Activated T-helper 17 cell treated with anti-CD3 and anti-CD28 coated beads, Interleukin-2, amount 50 U/mL, for 72 hours (primary cell): ENCODE measurements at regions not wholly inside any gene's neighbourhood (a gene's known extent, or its start where the extent isn't known, plus 50 kb on each side); places are given as distances from the start of the nearest gene placed in this dataset.

ENCODE experiments used
- ATAC-seq: fragments of 150-1000 bp; cut with Tn5 transposase; replicated peaks from 2 replicates; pipeline ENCODE4 v1.10.0; 2021; ENCODE audit warnings: mild to moderate bottlenecking, moderate library complexity
- H3K27ac Mint-ChIP-seq: one replicate; pipeline ENCODE4 v1.8.0; 2022; ENCODE audit warnings: mixed read lengths
- H3K27me3 Mint-ChIP-seq: one replicate; pipeline ENCODE4 v1.8.0; 2022; ENCODE audit warnings: mixed read lengths
- H3K36me3 Mint-ChIP-seq: one replicate; pipeline ENCODE4 v1.8.0; 2022; ENCODE audit warnings: low read depth, mild to moderate bottlenecking, mixed read lengths
- H3K4me1 Mint-ChIP-seq: one replicate; pipeline ENCODE4 v1.8.0; 2022; ENCODE audit warnings: mixed read lengths
- H3K4me3 Mint-ChIP-seq: one replicate; pipeline ENCODE4 v1.8.0; 2022; ENCODE audit warnings: mild to moderate bottlenecking, mixed read lengths
- H3K9me3 Mint-ChIP-seq: one replicate; pipeline ENCODE4 v1.8.0; 2022; ENCODE audit warnings: mixed read lengths

- Mint-ChIP-seq H3K4me1 (no peaks in the 10 kb centered on the region), H3K36me3 (no peaks in the 10 kb centered on the region), H3K9me3 (no peaks in the 10 kb centered on the region), H3K27me3 (peaks cover 18% of the 10 kb centered on the region), H3K4me3 (no peak overlapping the region), H3K27ac (no peak overlapping the region)
- no peak for ATAC-seq
Measured at GRCh38 chrX:110992611-110993010, 103.4 kb upstream of the PAK3 start.

- Mint-ChIP-seq H3K9me3 (no peaks in the 10 kb centered on the region), H3K4me3 (no peak overlapping the region), H3K27ac (no peak overlapping the region), H3K27me3 (peaks cover 10% of the 10 kb centered on the region), H3K36me3 (no peaks in the 10 kb centered on the region), H3K4me1 (no peaks in the 10 kb centered on the region)
- ATAC-seq: no peak
Measured at GRCh38 chrX:110989869-110990268, 106.1 kb upstream of the PAK3 start.

DNA sequence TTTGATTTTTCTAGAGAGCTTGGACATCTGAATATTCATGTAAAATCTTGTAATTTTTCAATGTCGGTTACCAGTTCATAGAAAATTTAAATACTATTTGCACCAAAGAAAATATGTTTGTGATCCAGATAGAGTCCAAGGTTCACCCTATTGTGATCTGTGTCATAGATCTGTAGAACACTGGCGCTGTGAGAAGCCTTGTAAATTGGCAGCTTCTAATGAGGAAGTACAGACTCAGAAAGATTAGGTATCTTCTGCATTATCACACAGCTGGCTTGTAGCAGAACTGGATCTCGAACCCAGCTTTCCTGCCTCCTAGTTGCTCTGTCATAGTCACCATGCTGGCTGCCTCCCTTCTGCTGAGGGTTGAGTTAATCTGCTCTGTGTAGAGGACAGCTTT lies 106.5 kb upstream of the PAK3 start:
- H3K4me1 Mint-ChIP-seq: no peaks in the 10 kb centered on the region
- no peaks in the 10 kb centered on the region for H3K9me3 Mint-ChIP-seq
- H3K36me3 Mint-ChIP-seq: no peaks in the 10 kb centered on the region
- H3K4me3 Mint-ChIP-seq: no peak overlapping the region
- no peak overlapping the region for H3K27ac Mint-ChIP-seq
- H3K27me3 Mint-ChIP-seq: peaks cover 10% of the 10 kb centered on the region
- no peak for ATAC-seq

DNA sequence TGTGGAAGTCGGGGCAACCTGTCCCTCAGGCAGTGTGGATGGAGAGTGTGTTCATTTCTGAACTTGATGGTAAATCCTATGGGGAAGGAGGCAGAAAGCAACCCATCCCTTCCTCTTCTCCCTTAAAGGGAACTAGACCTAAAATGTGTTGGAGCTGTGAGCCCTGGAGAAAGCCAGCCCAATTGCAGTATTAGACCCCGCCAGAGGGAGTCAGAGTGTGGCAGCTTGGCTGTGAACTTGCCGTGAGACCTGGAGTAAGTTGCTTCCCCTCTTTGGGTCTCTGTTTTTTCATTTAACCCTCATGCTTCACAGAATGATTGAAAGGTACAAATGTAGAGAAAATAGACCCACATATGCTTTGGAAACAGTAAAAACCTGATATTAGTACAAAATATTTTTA lies 108.7 kb upstream of the PAK3 start:
- no peaks in the 10 kb centered on the region for H3K4me1 Mint-ChIP-seq
- ATAC-seq: no peak
- H3K27me3 Mint-ChIP-seq: peaks cover 10% of the 10 kb centered on the region
- H3K4me3 Mint-ChIP-seq: no peak overlapping the region
- no peak overlapping the region for H3K27ac Mint-ChIP-seq
- H3K36me3 Mint-ChIP-seq: no peaks in the 10 kb centered on the region
- no peaks in the 10 kb centered on the region for H3K9me3 Mint-ChIP-seq

DNA sequence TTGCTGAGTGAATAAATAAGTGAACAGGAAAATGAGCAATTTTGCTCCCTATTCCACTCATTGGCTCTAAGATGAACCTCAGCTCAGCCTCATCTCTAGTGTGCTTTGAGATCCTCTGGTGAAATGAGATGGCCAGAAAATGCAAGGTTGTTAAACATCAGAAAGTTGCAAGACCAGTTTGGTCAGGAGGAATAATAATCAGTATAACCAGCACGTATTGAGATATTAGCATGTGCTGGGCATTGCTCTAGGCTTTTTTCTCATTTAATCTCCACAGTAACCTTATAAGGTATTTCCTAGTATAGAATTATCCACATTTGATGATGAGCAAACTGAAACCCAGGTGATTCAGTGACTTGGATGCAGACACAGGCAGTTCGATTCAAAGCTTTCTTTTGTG lies 110.5 kb upstream of the PAK3 start:
- no peak for ATAC-seq

GRCh38 chrX:110983024-110983423 lies 113.0 kb upstream of the PAK3 start:
- H3K27me3 Mint-ChIP-seq: peaks cover 6% of the 10 kb centered on the region
- H3K4me3 Mint-ChIP-seq: no peak overlapping the region
- H3K9me3 Mint-ChIP-seq: no peaks in the 10 kb centered on the region
- no peak overlapping the region for H3K27ac Mint-ChIP-seq
- no peaks in the 10 kb centered on the region for H3K4me1 Mint-ChIP-seq
- H3K36me3 Mint-ChIP-seq: no peaks in the 10 kb centered on the region
- no peak for ATAC-seq

More for the DNA sequence above, 110.5 kb upstream of the PAK3 start:
- Mint-ChIP-seq H3K4me1 (no peaks in the 10 kb centered on the region), H3K27me3 (peaks cover 6% of the 10 kb centered on the region), H3K27ac (no peak overlapping the region), H3K36me3 (no peaks in the 10 kb centered on the region), H3K9me3 (no peaks in the 10 kb centered on the region), H3K4me3 (no peak overlapping the region)

DNA sequence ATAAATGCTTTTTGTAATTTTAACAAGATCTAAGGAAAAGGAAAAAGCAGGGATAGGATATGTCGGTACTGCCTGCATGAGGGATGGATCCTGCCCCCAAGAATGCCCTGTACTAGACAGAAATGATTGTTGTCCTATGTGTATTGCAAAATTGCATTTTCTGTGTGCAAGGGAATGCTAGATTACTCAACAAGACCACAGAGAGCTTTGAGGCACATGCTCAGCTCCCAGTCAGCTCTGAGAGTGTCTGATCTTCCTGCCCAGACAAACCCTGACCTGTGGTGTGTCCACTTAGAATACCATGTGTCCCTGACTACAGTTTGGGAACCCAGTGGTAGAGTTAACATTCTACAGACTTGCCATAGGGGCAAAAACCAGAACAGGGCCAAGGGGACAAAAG lies 129.2 kb upstream of the PAK3 start:
- Mint-ChIP-seq H3K4me3 (no peak overlapping the region), H3K4me1 (no peaks in the 10 kb centered on the region), H3K27ac (no peak overlapping the region), H3K36me3 (no peaks in the 10 kb centered on the region), H3K27me3 (peaks cover 4% of the 10 kb centered on the region), H3K9me3 (no peaks in the 10 kb centered on the region)
- ATAC-seq: no peak

DNA sequence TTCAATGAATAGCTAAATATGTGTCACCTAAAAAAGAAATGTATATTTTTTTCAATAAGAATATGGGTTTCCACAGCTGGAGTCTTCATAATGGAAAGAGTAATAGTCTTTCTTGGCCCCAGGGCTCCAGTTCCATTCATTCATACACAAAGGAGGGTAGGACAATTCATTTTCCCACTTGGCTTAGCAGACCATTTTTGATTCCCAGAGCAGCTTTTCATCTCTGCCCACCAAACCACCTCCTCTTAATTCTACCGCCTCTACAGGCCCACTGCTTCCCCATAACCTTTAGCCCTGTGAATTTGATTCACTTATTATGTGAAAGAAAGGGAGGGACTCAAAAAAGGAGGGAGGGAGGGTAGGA lies 129.9 kb upstream of the PAK3 start:
- H3K36me3 Mint-ChIP-seq: no peaks in the 10 kb centered on the region
- ATAC-seq: no peak
- no peaks in the 10 kb centered on the region for H3K4me1 Mint-ChIP-seq
- H3K9me3 Mint-ChIP-seq: no peaks in the 10 kb centered on the region
- H3K27ac Mint-ChIP-seq: no peak overlapping the region
- H3K4me3 Mint-ChIP-seq: no peak overlapping the region
- peaks cover 2% of the 10 kb centered on the region for H3K27me3 Mint-ChIP-seq

DNA sequence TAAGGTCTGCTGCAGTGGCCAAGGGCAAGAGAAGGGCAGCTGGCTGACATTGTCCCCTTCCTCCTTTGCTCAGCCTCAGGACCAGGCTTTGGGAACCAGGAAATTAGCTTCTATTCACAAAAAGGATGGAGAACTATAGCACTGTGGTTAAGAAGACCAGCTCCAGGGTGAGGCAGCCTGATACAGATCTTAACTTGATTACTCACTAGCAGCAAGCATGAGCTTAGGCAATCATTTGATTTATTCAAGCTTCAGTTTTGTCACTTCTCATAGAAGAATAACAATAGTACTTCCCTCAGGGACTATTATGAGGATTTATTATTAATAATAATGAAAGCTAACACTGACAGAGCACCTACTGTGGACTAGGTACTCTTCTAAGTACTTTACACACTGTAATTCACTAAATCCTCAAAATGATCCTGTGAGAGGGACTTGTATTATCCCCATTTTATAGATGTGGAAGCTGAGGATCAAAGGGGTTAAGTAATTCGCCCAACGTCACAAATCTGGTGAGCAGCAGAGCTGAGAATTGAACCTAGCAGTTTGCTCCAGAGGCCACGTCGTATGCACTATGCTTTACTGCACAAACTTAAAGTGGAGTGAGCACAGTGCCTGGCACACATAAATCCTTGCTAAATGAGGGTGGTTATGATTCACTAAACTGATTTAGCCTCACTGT lies 130.4 kb upstream of the PAK3 start:
- H3K4me3 Mint-ChIP-seq: no peak overlapping the region
- H3K4me1 Mint-ChIP-seq: no peaks in the 10 kb centered on the region
- no peaks in the 10 kb centered on the region for H3K27me3 Mint-ChIP-seq
- no peaks in the 10 kb centered on the region for H3K9me3 Mint-ChIP-seq
- H3K27ac Mint-ChIP-seq: no peak overlapping the region
- no peaks in the 10 kb centered on the region for H3K36me3 Mint-ChIP-seq
- ATAC-seq: no peak

GRCh38 chrX:110964786-110965185 lies 131.2 kb upstream of the PAK3 start:
- H3K36me3 Mint-ChIP-seq: no peaks in the 10 kb centered on the region
- no peak overlapping the region for H3K4me3 Mint-ChIP-seq
- H3K4me1 Mint-ChIP-seq: no peaks in the 10 kb centered on the region
- no peak overlapping the region for H3K27ac Mint-ChIP-seq
- H3K9me3 Mint-ChIP-seq: no peaks in the 10 kb centered on the region
- no peak for ATAC-seq
- H3K27me3 Mint-ChIP-seq: no peaks in the 10 kb centered on the region

GRCh38 chrX:110962451-110962850 lies 133.5 kb upstream of the PAK3 start:
- no peak for ATAC-seq

GRCh38 chrX:110955706-110956105 lies 140.3 kb upstream of the PAK3 start:
- no peak for ATAC-seq
- Mint-ChIP-seq H3K36me3 (no peaks in the 10 kb centered on the region), H3K4me1 (no peaks in the 10 kb centered on the region), H3K4me3 (no peak overlapping the region), H3K27ac (no peak overlapping the region), H3K9me3 (no peaks in the 10 kb centered on the region), H3K27me3 (peaks cover 3% of the 10 kb centered on the region)

More at GRCh38 chrX:110962451-110962850, 133.5 kb upstream of the PAK3 start:
- Mint-ChIP-seq H3K4me3 (no peak overlapping the region), H3K9me3 (no peaks in the 10 kb centered on the region), H3K27ac (no peak overlapping the region), H3K36me3 (no peaks in the 10 kb centered on the region), H3K27me3 (no peaks in the 10 kb centered on the region), H3K4me1 (no peaks in the 10 kb centered on the region)

- Mint-ChIP-seq H3K36me3 (no peaks in the 10 kb centered on the region), H3K9me3 (no peaks in the 10 kb centered on the region), H3K27ac (no peak overlapping the region), H3K4me1 (no peaks in the 10 kb centered on the region), H3K4me3 (no peak overlapping the region), H3K27me3 (peaks cover 3% of the 10 kb centered on the region)
- no peak for ATAC-seq
Measured at GRCh38 chrX:110954428-110955100, 141.4 kb upstream of the PAK3 start.

DNA sequence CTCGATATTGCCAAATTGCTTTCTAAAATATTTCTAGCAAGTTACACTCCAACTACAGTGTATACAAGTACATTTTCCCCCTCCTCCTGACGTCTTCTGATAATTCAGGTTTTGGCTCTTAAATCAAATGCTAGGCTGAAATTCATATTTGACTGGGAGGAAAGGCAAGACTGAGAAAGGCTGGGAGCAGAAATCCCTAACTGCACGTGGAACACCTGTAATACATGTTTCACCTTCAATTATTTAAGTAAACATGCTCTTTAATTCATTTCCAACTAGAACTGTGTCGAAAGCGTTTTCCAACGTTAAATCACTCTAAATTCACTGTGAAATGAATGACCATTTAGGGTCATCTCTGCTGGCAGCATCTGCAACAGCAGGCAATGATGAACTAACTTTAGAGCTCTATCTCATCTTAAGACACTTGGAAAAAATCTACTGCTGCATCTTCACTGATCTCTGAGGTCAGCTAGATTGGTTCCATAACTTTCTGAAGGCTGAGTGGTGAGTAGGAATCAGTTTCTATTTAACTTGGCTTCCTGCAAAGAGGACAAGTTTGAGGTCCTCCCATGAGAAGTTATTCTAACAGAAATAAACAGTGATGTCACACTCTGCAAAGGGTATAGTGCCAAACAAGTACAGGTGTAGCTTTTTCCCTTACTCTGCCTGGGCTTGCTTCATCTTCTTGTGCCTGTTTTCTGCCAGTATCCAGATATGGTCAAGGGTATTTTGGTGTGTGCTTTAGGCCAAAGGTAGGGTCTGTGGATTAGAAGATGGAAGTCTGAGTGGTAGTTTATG lies 144.3 kb upstream of the PAK3 start:
- H3K36me3 Mint-ChIP-seq: no peaks in the 10 kb centered on the region
- H3K4me3 Mint-ChIP-seq: no peak overlapping the region
- H3K4me1 Mint-ChIP-seq: no peaks in the 10 kb centered on the region
- ATAC-seq: no peak
- H3K9me3 Mint-ChIP-seq: no peaks in the 10 kb centered on the region
- H3K27ac Mint-ChIP-seq: no peak overlapping the region
- peaks cover 10% of the 10 kb centered on the region for H3K27me3 Mint-ChIP-seq
